Peyer's patch (tissue), 4 donors: ENCODE measurements at regions not wholly inside any gene's neighbourhood (a gene's known extent, or its start where the extent isn't known, plus 50 kb on each side); places are given as distances from the start of the nearest gene placed in this dataset.

Experiments used
- CTCF ChIP-seq, 6 experiments: fragments of 450-650 bp in 4 of 6; fragments of 200-600 bp in 2 of 6; sonication (generic) in 1 of 6; IDR thresholded peaks; one replicate each; pipeline ENCODE4 v1.5.1; 2017 to 2019; ENCODE audit warnings: antibody characterized with exemption in 6 of 6, mild to moderate bottlenecking in 3 of 6, moderate library complexity in 1 of 6
- POLR2A ChIP-seq, 2 donors: fragments of 450-650 bp; IDR thresholded peaks; one replicate each; pipeline ENCODE4 v1.5.1; 2017; ENCODE audit warnings: antibody characterized with exemption in 2 of 2, mild to moderate bottlenecking in 2 of 2, moderate library complexity in 2 of 2

DNA sequence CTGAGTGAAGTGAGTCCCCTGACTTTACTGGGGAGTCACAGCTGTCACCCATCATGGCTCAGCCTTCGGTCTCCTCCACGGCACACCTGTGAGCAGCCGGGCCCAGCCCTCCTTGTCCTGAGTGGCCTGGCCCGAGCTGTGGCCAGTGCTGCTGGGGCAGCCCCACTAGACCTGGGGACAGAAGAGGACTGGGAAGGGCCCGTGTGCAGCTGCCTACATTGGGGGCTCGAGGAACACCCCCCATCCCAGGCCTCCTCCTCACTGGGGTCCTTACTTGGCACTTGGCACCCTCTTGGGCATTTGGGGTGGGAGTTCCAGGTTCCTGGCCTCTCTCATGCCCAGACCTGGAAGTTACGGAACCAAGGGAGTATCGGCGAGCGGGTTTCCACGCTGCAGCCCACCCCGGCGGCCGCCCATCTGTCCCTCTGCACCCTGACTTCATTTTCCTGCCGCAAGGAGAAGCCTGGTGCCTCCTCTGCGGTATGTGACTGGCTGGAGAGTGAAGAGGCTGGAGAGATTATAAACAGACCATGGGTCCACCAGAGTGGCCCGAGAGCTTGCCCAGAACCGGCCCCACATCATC, 179.7 kb downstream of the KIF26A start:
- TF ChIP-seq POLR2A (IDR thresholded peaks at IDR 0.05) (no peak), CTCF (IDR thresholded peaks at IDR 0.05) (no peak)
